A673 (cell line): ENCODE measurements at regions not wholly inside any gene's neighbourhood (a gene's known extent, or its start where the extent isn't known, plus 50 kb on each side); places are given as distances from the start of the nearest gene placed in this dataset.
A peak's percentile ranks its signal among the peaks of the same experiment; 100 is the strongest.

Experiments used
- BruUV-seq: library from RNA; stranded (reverse); fragments of 400-500 nt; replicated peaks from 2 replicates; lab custom pipeline; 2021; lab: Mats Ljungman, UMichigan
- CTCF ChIA-PET: fragments of 300-600 bp; sonication (Branson Sonifier 250); formaldehyde crosslinking; loops from one replicate; lab custom pipeline; 2022; ENCODE audit warnings: antibody characterized with exemption; lab: Charles Lee
- POLR2A ChIA-PET: fragments of 300-600 bp; sonication (Branson Sonifier 250); formaldehyde crosslinking; loops from one replicate; lab custom pipeline; 2022; ENCODE audit warnings: antibody characterized with exemption; ENCODE audit not compliant: low non-redundant PET; lab: Charles Lee
- DNase-seq: peaks from one replicate; pipeline ENCODE4 v3.0.0-alpha.2; 2015; ENCODE audit warnings: low spot score
- H3K27ac ChIP-seq: fragments of 200-600 bp; sonication (generic); 2 replicates; pipeline ENCODE4 v1.5.1; 2016; ENCODE audit warnings: mixed run types, low read depth, mild to moderate bottlenecking, mixed read lengths, antibody characterized with exemption, low read length; ENCODE audit not compliant: poor library complexity, severe bottlenecking
- H3K27me3 ChIP-seq: fragments of 200-600 bp; sonication (generic); replicated peaks from 2 replicates; pipeline ENCODE4 v1.6.1; 2017; ENCODE audit warnings: mixed run types, low read depth, mild to moderate bottlenecking, mixed read lengths, antibody characterized with exemption, low read length; ENCODE audit not compliant: insufficient read depth, poor library complexity
- H3K36me3 ChIP-seq: fragments of 200-600 bp; sonication (generic); 2 replicates; pipeline ENCODE4 v1.6.1; 2016; ENCODE audit warnings: mixed run types, mild to moderate bottlenecking, mixed read lengths, antibody characterized with exemption, low read length; ENCODE audit not compliant: insufficient read depth, poor library complexity, severe bottlenecking
- H3K4me1 ChIP-seq: fragments of 200-600 bp; sonication (generic); 2 replicates; pipeline ENCODE4 v1.6.1; 2017; ENCODE audit warnings: mixed run types, mild to moderate bottlenecking, mixed read lengths, antibody characterized with exemption, low read length; ENCODE audit not compliant: insufficient read depth, poor library complexity, severe bottlenecking
- H3K4me3 ChIP-seq: fragments of 200-600 bp; sonication (generic); 2 replicates; pipeline ENCODE4 v1.5.1; 2016; ENCODE audit warnings: low read depth, mixed run types, mild to moderate bottlenecking, mixed read lengths, low read length; ENCODE audit not compliant: poor library complexity, severe bottlenecking
- H3K9me3 ChIP-seq: fragments of 200-600 bp; sonication (generic); 2 replicates; pipeline ENCODE4 v1.6.1; 2016; ENCODE audit warnings: mixed run types, low read depth, mild to moderate bottlenecking, mixed read lengths, antibody characterized with exemption, low read length; ENCODE audit not compliant: poor library complexity, severe bottlenecking
- EZH2 ChIP-seq: fragments of 200-600 bp; sonication (generic); IDR thresholded peaks from 2 replicates; pipeline ENCODE4 v1.6.1; 2017; ENCODE audit warnings: borderline replicate concordance, low read depth, mild to moderate bottlenecking, mixed read lengths, antibody characterized with exemption, low read length; ENCODE audit not compliant: poor library complexity, severe bottlenecking
- intact Hi-C: fragments of 100-400 bp; cut with micrococcal nuclease; formaldehyde crosslinking; loops from one replicate; pipeline ENCODE4 v1.10.0; 2022; ENCODE audit not compliant: unreplicated experiment
- TF ChIP-seq, protein P1 (sequence below): fragments of 300-800, 200-600 bp; sonication (generic); conservative IDR thresholded peaks from 2 replicates; pipeline ENCODE4 v1.5.1; 2017; ENCODE audit warnings: low read depth, mild to moderate bottlenecking, antibody characterized with exemption, low read length, moderate library complexity, mixed read lengths

DNA sequence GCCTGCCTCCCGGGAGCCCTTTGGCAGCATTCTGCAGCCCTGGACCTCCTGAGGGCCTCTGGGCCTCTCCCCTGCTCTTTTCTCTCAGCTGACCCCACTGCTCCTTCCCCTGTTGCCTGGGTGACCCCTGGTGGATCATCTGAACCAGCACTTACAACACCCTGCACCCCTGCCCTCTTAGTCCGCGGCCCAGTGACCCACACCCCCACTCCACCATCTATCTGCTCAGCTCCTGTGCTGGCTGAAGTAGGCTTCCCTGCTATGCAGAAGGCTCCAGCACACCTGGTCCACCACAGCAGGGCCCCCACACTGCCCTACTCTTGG, 74.0 kb downstream of the DMRTA2 start:
- Histone ChIP-seq H3K9me3 (no peaks in the 10 kb centered on the region), H3K27ac (no peak overlapping the region), H3K4me1 (no peaks in the 10 kb centered on the region), H3K27me3 (no peaks in the 10 kb centered on the region), H3K36me3 (no peaks in the 10 kb centered on the region), H3K4me3 (no peak overlapping the region)
- ChIA-PET POLR2A (no interaction called here), CTCF (interaction anchor here (1.2 kb wide), 1 partner anchor 17 kb away, joined by 11 read pairs; no protein-coding TSS in a partner anchor)
- TF ChIP-seq, protein P1, sequence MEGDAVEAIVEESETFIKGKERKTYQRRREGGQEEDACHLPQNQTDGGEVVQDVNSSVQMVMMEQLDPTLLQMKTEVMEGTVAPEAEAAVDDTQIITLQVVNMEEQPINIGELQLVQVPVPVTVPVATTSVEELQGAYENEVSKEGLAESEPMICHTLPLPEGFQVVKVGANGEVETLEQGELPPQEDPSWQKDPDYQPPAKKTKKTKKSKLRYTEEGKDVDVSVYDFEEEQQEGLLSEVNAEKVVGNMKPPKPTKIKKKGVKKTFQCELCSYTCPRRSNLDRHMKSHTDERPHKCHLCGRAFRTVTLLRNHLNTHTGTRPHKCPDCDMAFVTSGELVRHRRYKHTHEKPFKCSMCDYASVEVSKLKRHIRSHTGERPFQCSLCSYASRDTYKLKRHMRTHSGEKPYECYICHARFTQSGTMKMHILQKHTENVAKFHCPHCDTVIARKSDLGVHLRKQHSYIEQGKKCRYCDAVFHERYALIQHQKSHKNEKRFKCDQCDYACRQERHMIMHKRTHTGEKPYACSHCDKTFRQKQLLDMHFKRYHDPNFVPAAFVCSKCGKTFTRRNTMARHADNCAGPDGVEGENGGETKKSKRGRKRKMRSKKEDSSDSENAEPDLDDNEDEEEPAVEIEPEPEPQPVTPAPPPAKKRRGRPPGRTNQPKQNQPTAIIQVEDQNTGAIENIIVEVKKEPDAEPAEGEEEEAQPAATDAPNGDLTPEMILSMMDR = no peak
- no peak for TF ChIP-seq EZH2
- intact Hi-C loops = no loop called here
- BruUV-seq = no TSS peak
- no peak for DNase-seq

DNA sequence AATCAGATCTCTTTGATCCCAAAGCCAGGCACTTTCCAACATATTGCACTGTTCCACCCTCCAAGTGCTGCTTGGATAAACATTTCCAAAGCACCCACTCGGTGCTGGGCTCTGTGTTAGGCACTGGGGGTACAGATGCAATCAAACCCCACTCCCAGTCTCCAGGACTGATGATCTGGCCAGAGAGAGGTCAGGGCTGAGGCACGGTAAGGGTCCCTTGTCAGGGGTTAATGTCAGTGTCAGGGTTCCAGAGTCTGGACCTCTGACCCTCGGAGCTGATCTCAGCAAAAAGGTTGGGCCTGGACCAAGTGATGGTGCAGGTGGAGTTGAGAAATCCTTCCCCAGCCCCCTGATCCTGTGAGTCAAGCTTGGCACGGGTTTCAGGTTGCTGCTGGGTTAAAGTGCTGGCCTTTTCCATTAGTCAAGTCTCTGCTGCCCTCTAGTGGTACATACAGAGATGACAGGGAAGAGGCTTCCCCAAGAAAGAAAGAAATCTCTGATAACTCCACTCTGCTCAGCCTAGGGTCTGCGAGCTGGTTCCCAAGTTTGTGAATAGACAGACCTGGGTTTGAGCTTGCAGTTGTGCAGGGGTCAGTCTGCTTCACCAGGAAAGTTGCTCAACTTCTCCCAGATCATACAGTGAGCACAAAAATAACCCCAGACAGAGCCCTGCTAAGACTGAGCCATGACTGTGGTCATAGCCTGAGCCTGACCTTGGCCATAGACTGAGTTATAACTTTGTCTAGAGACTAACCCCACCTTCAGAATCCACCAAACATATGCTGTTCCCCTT, 74.6 kb downstream of the DMRTA2 start:
- Histone ChIP-seq H3K4me1 (no peaks in the 10 kb centered on the region), H3K27me3 (no peaks in the 10 kb centered on the region), H3K9me3 (no peaks in the 10 kb centered on the region), H3K27ac (no peak overlapping the region), H3K4me3 (no peak overlapping the region), H3K36me3 (no peaks in the 10 kb centered on the region)
- TF ChIP-seq EZH2 = no peak
- TF ChIP-seq, protein P1 = peak; percentile 86
- DNase-seq = peak; percentile 83
- no TSS peak for BruUV-seq
- ChIA-PET CTCF (interaction anchor here (0.7 to 1.2 kb wide), 3 partner anchors 12 to 1671 kb away, joined by 3 to 11 read pairs (median 4); no protein-coding TSS in a partner anchor), POLR2A (no interaction called here)
- intact Hi-C loops = no loop called here

DNA sequence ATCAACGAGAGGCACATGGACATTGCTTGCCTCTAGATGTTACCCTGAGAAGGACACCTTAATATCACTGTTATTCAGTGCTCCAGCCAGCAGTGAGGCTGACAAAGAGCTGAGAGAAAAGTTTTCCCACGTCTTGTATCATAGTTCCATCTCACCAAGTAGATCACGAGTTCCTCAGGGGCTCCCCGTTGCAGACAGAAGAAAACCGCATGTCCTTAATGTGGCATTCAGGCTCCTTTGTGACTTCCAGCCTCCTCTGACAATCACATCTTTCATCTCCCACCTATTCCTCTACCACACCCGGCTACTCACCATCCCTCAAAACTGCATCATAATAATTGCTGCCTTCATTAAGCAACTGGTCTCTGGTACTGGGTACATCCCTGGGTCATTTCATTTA, 75.3 kb downstream of the DMRTA2 start:
- intact Hi-C loops = no loop called here
- Histone ChIP-seq H3K4me1 (no peaks in the 10 kb centered on the region), H3K9me3 (no peaks in the 10 kb centered on the region), H3K27me3 (no peaks in the 10 kb centered on the region), H3K4me3 (no peak overlapping the region), H3K27ac (no peak overlapping the region), H3K36me3 (no peaks in the 10 kb centered on the region)
- ChIA-PET CTCF (interaction anchor here (0.7 to 1.2 kb wide), 3 partner anchors 11 to 1671 kb away, joined by 3 to 11 read pairs (median 4); no protein-coding TSS in a partner anchor), POLR2A (no interaction called here)
- TF ChIP-seq, protein P1 = no peak
- TF ChIP-seq EZH2 = no peak
- DNase-seq = no peak
- BruUV-seq = no TSS peak
